H9 (cell line): ENCODE measurements at regions not wholly inside any gene's neighbourhood (a gene's known extent, or its start where the extent isn't known, plus 50 kb on each side); places are given as distances from the start of the nearest gene placed in this dataset.

Experiments used
- DNase-seq: peaks from one replicate; pipeline ENCODE4 v3.0.0-alpha.2; 2017
- H2AFZ ChIP-seq: one replicate; pipeline ENCODE4 v1.6.1; 2013; ENCODE audit warnings: mild to moderate bottlenecking, low read length, control low read depth, moderate library complexity
- H2AK5ac ChIP-seq: 2 replicates; pipeline ENCODE4 v1.6.1; 2013; ENCODE audit warnings: low read length, control low read depth, mixed read lengths; ENCODE audit not compliant: insufficient read length
- H2BK120ac ChIP-seq: one replicate; pipeline ENCODE4 v1.6.1; 2013; ENCODE audit warnings: low read depth, mild to moderate bottlenecking, low read length, control low read depth, inconsistent platforms; ENCODE audit not compliant: poor library complexity, severe bottlenecking
- H2BK12ac ChIP-seq: 2 replicates; pipeline ENCODE4 v1.6.1; 2013; ENCODE audit warnings: low read length, control low read depth, mixed read lengths, low read depth; ENCODE audit not compliant: insufficient read length
- H2BK15ac ChIP-seq: 2 replicates; pipeline ENCODE4 v1.6.1; 2013; ENCODE audit warnings: low read depth, low read length, control low read depth
- H2BK20ac ChIP-seq: one replicate; pipeline ENCODE4 v1.6.1; 2013; ENCODE audit warnings: low read depth, mild to moderate bottlenecking, low read length, control low read depth, inconsistent platforms; ENCODE audit not compliant: poor library complexity, severe bottlenecking
- H2BK5ac ChIP-seq: 2 replicates; pipeline ENCODE4 v1.6.1; 2013; ENCODE audit warnings: low read length, control low read depth, mixed read lengths; ENCODE audit not compliant: insufficient read length
- H3K14ac ChIP-seq: 2 replicates; pipeline ENCODE4 v1.6.1; 2013; ENCODE audit warnings: low read length, control low read depth; ENCODE audit not compliant: insufficient read depth
- H3K18ac ChIP-seq: 2 replicates; pipeline ENCODE4 v1.6.1; 2013; ENCODE audit warnings: low read depth, mild to moderate bottlenecking, mixed read lengths, low read length, control low read depth; ENCODE audit not compliant: insufficient read length
- H3K23ac ChIP-seq: 2 replicates; pipeline ENCODE4 v1.6.1; 2013; ENCODE audit warnings: low read length, control low read depth, mixed read lengths, low read depth; ENCODE audit not compliant: insufficient read length
- H3K23me2 ChIP-seq: 2 replicates; pipeline ENCODE4 v1.6.1; 2013; ENCODE audit warnings: low read depth, mild to moderate bottlenecking, mixed read lengths, low read length, control low read depth; ENCODE audit not compliant: insufficient read length, poor library complexity, severe bottlenecking
- H3K27ac ChIP-seq: 2 replicates; pipeline ENCODE4 v1.5.1; 2013; ENCODE audit warnings: low read length, control low read depth, mixed read lengths, low read depth; ENCODE audit not compliant: insufficient read length
- H3K27me3 ChIP-seq: 2 replicates; pipeline ENCODE4 v1.6.1; 2013; ENCODE audit warnings: low read length, control low read depth, inconsistent platforms; ENCODE audit not compliant: insufficient read depth
- H3K4ac ChIP-seq: 2 replicates; pipeline ENCODE4 v1.6.1; 2013; ENCODE audit warnings: low read depth, mild to moderate bottlenecking, control low read depth, inconsistent platforms, low read length, moderate library complexity
- H3K4me1 ChIP-seq: 2 replicates; pipeline ENCODE4 v1.6.1; 2013; ENCODE audit warnings: low read length, control low read depth, inconsistent platforms; ENCODE audit not compliant: insufficient read depth
- H3K4me2 ChIP-seq: 2 replicates; pipeline ENCODE4 v1.6.1; 2013; ENCODE audit warnings: low read length, control low read depth, mixed read lengths; ENCODE audit not compliant: insufficient read length, insufficient read depth
- H3K56ac ChIP-seq: 2 replicates; pipeline ENCODE4 v1.6.1; 2013; ENCODE audit warnings: low read depth, mild to moderate bottlenecking, mixed read lengths, low read length, control low read depth; ENCODE audit not compliant: insufficient read length
- H3K79me1 ChIP-seq: 2 replicates; pipeline ENCODE4 v1.6.1; 2013; ENCODE audit warnings: low read depth, mild to moderate bottlenecking, moderate library complexity, low read length, control low read depth, inconsistent platforms; ENCODE audit not compliant: insufficient read depth, poor library complexity, severe bottlenecking
- H3K79me2 ChIP-seq: 2 replicates; pipeline ENCODE4 v1.6.1; 2013; ENCODE audit warnings: low read length, control low read depth, inconsistent platforms; ENCODE audit not compliant: insufficient read depth
- H3K9ac ChIP-seq: 2 replicates; pipeline ENCODE4 v1.6.1; 2013; ENCODE audit warnings: low read length, control low read depth, mixed read lengths; ENCODE audit not compliant: insufficient read length; ENCODE audit errors: extremely low read depth
- H3K9me3 ChIP-seq: one replicate; pipeline ENCODE4 v1.6.1; 2013; ENCODE audit warnings: low read depth, low read length, inconsistent platforms; ENCODE audit not compliant: control insufficient read depth
- H3T11ph ChIP-seq: one replicate; pipeline ENCODE4 v1.6.1; 2013; ENCODE audit warnings: mild to moderate bottlenecking, low read length, control low read depth, inconsistent platforms
- H4K20me1 ChIP-seq: one replicate; pipeline ENCODE4 v1.6.1; 2013; ENCODE audit not compliant: control insufficient read depth, insufficient read length, insufficient read depth
- H4K5ac ChIP-seq: 2 replicates; pipeline ENCODE4 v1.6.1; 2013; ENCODE audit warnings: low read depth, mild to moderate bottlenecking, mixed read lengths, low read length, control low read depth; ENCODE audit not compliant: insufficient read length
- H4K8ac ChIP-seq: replicated peaks from 2 replicates; pipeline ENCODE4 v1.6.1; 2013; ENCODE audit warnings: low read length, control low read depth, mixed read lengths, low read depth; ENCODE audit not compliant: insufficient read length
- H4K91ac ChIP-seq: 2 replicates; pipeline ENCODE4 v1.6.1; 2013; ENCODE audit warnings: low read depth, mild to moderate bottlenecking, moderate library complexity, mixed read lengths, low read length, control low read depth; ENCODE audit not compliant: insufficient read length
- H3K27ac Mint-ChIP-seq, 3 experiments: 2 replicates in 2 of 3; 3 replicates in 1 of 3; pipeline ENCODE4 v1.8.0; 2020 to 2021; ENCODE audit warnings: mixed read lengths in 3 of 3, mild to moderate bottlenecking in 1 of 3, moderate library complexity in 1 of 3
- H3K27me3 Mint-ChIP-seq: 2 replicates; pipeline ENCODE4 v1.8.0; 2021; ENCODE audit warnings: low read depth, mild to moderate bottlenecking, moderate library complexity, mixed read lengths
- H3K36me3 Mint-ChIP-seq, 3 experiments: 2 replicates in 2 of 3; 3 replicates in 1 of 3; pipeline ENCODE4 v1.8.0; 2020 to 2021; ENCODE audit warnings: low read depth in 3 of 3, mixed read lengths in 3 of 3; ENCODE audit not compliant: insufficient read depth in 1 of 3
- H3K4me1 Mint-ChIP-seq, 2 experiments: 2 replicates each; pipeline ENCODE4 v1.8.0; 2020; ENCODE audit warnings: mixed read lengths in 2 of 2
- H3K4me3 Mint-ChIP-seq, 2 experiments: 2 replicates in 1 of 2; 3 replicates in 1 of 2; pipeline ENCODE4 v1.8.0; 2020 to 2021; ENCODE audit warnings: mild to moderate bottlenecking in 2 of 2, mixed read lengths in 2 of 2, moderate library complexity in 1 of 2
- H3K9me3 Mint-ChIP-seq, 2 experiments: 2 replicates in 1 of 2; 3 replicates in 1 of 2; pipeline ENCODE4 v1.8.0; 2020; ENCODE audit warnings: mild to moderate bottlenecking in 2 of 2, mixed read lengths in 2 of 2, moderate library complexity in 1 of 2
- WGBS: extraction: QIAGEN DNeasy Blood & Tissue Kit; methylation state at CpG from one replicate; pipeline ENCODE4 v1.1.7; 2013; ENCODE audit warnings: missing lambda C conversion rate, low lambda C conversion rate, mixed read lengths; ENCODE audit not compliant: insufficient read length; ENCODE audit errors: extremely low coverage; 5-methylcytosine and 5-hydroxymethylcytosine counted together
- TF ChIP-seq, protein P1 (sequence below): fragments of 200-600 bp; sonication (generic); conservative IDR thresholded peaks from 3 replicates; pipeline ENCODE4 v1.8.0; 2021; ENCODE audit warnings: antibody characterized with exemption, mild to moderate bottlenecking

GRCh38 chr20:63105211-63106107 lies 98.7 kb upstream of the BHLHE23 start:
- Histone ChIP-seq H3K18ac (no peak overlapping the region), H2AFZ (no peak overlapping the region), H3K23me2 (peaks cover 16% of the 10 kb centered on the region), H3K56ac (no peak overlapping the region), H3K14ac (no peak overlapping the region), H2BK120ac (no peak overlapping the region), H3K79me1 (no peaks in the 10 kb centered on the region), H3K79me2 (no peaks in the 10 kb centered on the region), H2BK5ac (no peak overlapping the region), H3K27ac (no peak overlapping the region), H3K4me2 (no peak overlapping the region), H3K4ac (no peak overlapping the region), H4K5ac (no peak overlapping the region), H3K9me3 (no peaks in the 10 kb centered on the region), H4K8ac (no peak overlapping the region), H2AK5ac (no peak overlapping the region), H2BK20ac (no peak overlapping the region), H2BK12ac (no peak overlapping the region), H3K4me1 (no peaks in the 10 kb centered on the region), H3K9ac (no peak overlapping the region), H4K91ac (no peak overlapping the region), H2BK15ac (no peak overlapping the region), H3T11ph (no peak overlapping the region), H4K20me1 (no peaks in the 10 kb centered on the region), H3K27me3 (peaks cover 14% of the 10 kb centered on the region; the same call in 1 of the 2 replicates), H3K23ac (no peak overlapping the region)
- Mint-ChIP-seq H3K27me3 (peaks cover 61% of the 10 kb centered on the region), H3K4me1 (peaks cover 0 to 5% of the 10 kb centered on the region in 2 experiments; a peak in 2 of 4 replicates), H3K9me3 (peaks cover 9 to 21% of the 10 kb centered on the region in 2 experiments; a peak in 4 of 5 replicates), H3K36me3 (no peaks in the 10 kb centered on the region), H3K27ac (no peak overlapping the region), H3K4me3 (no peak overlapping the region)
- no CpG with 5 or more reads among the region's 32 CpGs for WGBS
- TF ChIP-seq, protein P1, sequence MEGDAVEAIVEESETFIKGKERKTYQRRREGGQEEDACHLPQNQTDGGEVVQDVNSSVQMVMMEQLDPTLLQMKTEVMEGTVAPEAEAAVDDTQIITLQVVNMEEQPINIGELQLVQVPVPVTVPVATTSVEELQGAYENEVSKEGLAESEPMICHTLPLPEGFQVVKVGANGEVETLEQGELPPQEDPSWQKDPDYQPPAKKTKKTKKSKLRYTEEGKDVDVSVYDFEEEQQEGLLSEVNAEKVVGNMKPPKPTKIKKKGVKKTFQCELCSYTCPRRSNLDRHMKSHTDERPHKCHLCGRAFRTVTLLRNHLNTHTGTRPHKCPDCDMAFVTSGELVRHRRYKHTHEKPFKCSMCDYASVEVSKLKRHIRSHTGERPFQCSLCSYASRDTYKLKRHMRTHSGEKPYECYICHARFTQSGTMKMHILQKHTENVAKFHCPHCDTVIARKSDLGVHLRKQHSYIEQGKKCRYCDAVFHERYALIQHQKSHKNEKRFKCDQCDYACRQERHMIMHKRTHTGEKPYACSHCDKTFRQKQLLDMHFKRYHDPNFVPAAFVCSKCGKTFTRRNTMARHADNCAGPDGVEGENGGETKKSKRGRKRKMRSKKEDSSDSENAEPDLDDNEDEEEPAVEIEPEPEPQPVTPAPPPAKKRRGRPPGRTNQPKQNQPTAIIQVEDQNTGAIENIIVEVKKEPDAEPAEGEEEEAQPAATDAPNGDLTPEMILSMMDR: no peak
- no peak for DNase-seq
